Ascending aorta (tissue), 2 donors: ENCODE measurements at regions not wholly inside any gene's neighbourhood (a gene's known extent, or its start where the extent isn't known, plus 50 kb on each side); places are given as distances from the start of the nearest gene placed in this dataset.

Experiments
- DNase-seq, 2 donors: peaks; one replicate each; pipeline ENCODE4 v3.0.0-alpha.2; 2019; ENCODE audit warnings: low spot score in 2 of 2
- H3K27ac ChIP-seq, 2 donors: fragments of 200-600 bp; sonication (generic); one replicate each; pipeline ENCODE4 v1.5.1; 2016 to 2017; ENCODE audit warnings: mild to moderate bottlenecking in 1 of 2
- H3K27me3 ChIP-seq: fragments of 200-600 bp; sonication (generic); one replicate; pipeline ENCODE4 v1.5.1; 2017
- H3K36me3 ChIP-seq, 2 donors: fragments of 200-600 bp; sonication (generic); one replicate each; pipeline ENCODE4 v1.5.1; 2016
- H3K4me1 ChIP-seq, 2 donors: fragments of 200-600 bp; sonication (generic); one replicate each; pipeline ENCODE4 v1.5.1; 2016 to 2017; ENCODE audit warnings: mild to moderate bottlenecking in 1 of 2
- H3K4me3 ChIP-seq, 2 donors: fragments of 200-600 bp; sonication (generic); one replicate each; pipeline ENCODE4 v1.5.1; 2016 to 2017; ENCODE audit warnings: mild to moderate bottlenecking in 1 of 2
- H3K9me3 ChIP-seq, 2 donors: fragments of 200-600 bp; sonication (generic); one replicate each; pipeline ENCODE4 v1.5.1; 2016
- CTCF ChIP-seq, 3 experiments: fragments of 200-600 bp in 2 of 3; fragments of 450-650 bp in 1 of 3; sonication (generic) in 2 of 3; IDR thresholded peaks; one replicate each; pipeline ENCODE4 v1.5.1; 2016 to 2019; ENCODE audit warnings: antibody characterized with exemption in 3 of 3, mild to moderate bottlenecking in 1 of 3, moderate library complexity in 1 of 3
- intact Hi-C: fragments of 100-400 bp; cut with DNase I; formaldehyde crosslinking; loops from one replicate; pipeline ENCODE4 v1.15.1; 2023

DNA sequence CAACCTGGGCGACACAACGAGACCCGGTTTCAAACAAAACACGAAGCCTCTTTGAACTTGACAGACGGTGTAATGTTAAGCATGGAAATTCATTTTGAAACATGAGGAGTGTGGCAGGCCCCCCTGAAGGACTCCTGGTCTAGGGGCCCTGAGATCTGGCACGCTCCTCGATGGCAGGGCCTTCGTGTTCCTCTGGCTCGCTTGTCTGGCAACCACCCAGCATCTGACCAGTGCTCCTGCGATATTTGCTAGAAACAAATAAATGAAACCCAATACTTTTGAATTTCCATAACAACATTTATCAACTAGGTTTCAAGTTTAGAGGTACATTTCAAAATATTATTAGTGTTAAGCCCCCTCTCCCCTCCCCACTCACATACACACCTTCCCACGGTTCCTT, 193.0 kb downstream of the ERCC6L2 start:
- no peak for TF ChIP-seq CTCF (IDR thresholded peaks at IDR 0.05)
- no peak overlapping the region for H3K4me3 ChIP-seq
- H3K9me3 ChIP-seq, result no peaks in the 10 kb centered on the region
- no peaks in the 10 kb centered on the region for H3K36me3 ChIP-seq
- no peaks in the 10 kb centered on the region for H3K27me3 ChIP-seq
- H3K4me1 ChIP-seq, result peaks cover 0 to 13% of the 10 kb centered on the region in 2 donors
- no peak for DNase-seq
- no peak overlapping the region for H3K27ac ChIP-seq
- intact Hi-C loops, result no loop called here

DNA sequence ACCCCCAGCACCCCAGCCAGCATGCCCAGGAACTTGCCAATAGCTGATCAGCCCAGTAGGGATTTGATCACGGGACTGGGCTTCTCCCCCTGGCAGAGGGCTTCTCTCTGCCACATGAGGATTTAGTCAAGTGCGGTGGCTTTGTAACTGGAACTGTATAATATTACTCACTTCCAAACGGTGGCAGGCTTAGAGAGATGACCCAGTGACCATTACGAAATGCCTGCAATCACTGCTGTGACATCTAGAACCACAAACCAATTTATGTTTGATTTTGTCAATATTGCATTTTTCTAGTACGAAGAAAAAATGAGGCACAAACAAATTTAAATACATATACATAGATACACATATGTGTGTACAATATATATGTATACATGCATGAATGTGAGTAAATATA, 192.1 kb downstream of the ERCC6L2 start:
- peak overlapping the region in 1 of 2 donors; percentile 64 for H3K27ac ChIP-seq
- intact Hi-C loops, result no loop called here
- no peaks in the 10 kb centered on the region for H3K9me3 ChIP-seq

DNA sequence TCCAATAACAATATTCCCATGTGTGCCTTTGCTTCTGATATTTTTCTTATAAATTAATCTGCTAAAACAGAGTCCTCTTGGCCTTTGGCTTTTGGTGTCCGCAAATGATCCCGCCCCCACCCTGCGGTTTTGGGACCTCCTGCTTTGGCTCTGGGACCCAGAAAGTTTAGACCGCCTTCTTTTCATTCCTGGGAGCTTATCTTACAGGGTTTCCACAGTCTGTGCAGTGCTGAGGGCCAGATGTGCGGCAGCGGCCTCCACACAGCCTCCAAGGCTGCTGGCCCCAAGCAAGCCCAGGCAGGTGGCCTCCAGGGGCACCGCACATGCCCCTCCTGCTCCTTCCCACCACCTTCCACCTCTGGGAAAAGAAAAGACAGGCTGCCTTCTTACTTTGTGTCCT, 191.5 kb downstream of the ERCC6L2 start:
- DNase-seq, result no peak
- H3K4me1 ChIP-seq, result peaks cover 0 to 13% of the 10 kb centered on the region in 2 donors

More for the DNA sequence above, 192.1 kb downstream of the ERCC6L2 start:
- DNase-seq, result no peak
- no peak for TF ChIP-seq CTCF (IDR thresholded peaks at IDR 0.05)
- peaks cover 0 to 13% of the 10 kb centered on the region in 2 donors for H3K4me1 ChIP-seq
- H3K27me3 ChIP-seq, result no peaks in the 10 kb centered on the region
- no peak overlapping the region for H3K4me3 ChIP-seq
- H3K36me3 ChIP-seq, result no peaks in the 10 kb centered on the region

GRCh38 chr9:96065482-96066251, 190.2 kb downstream of the ERCC6L2 start:
- Histone ChIP-seq H3K36me3 (no peaks in the 10 kb centered on the region), H3K27ac (no peak overlapping the region), H3K4me1 (peaks cover 0 to 22% of the 10 kb centered on the region in 2 donors), H3K9me3 (no peaks in the 10 kb centered on the region), H3K4me3 (no peak overlapping the region), H3K27me3 (no peaks in the 10 kb centered on the region)
- intact Hi-C loops, result no loop called here
- no peak for TF ChIP-seq CTCF (IDR thresholded peaks at IDR 0.05)
- DNase-seq, result no peak

More for the DNA sequence above, 191.5 kb downstream of the ERCC6L2 start:
- no peaks in the 10 kb centered on the region for H3K36me3 ChIP-seq
- peak overlapping the region in 1 of 2 donors; percentile 64 for H3K27ac ChIP-seq
- TF ChIP-seq CTCF (IDR thresholded peaks at IDR 0.05), result no peak
- H3K4me3 ChIP-seq, result no peak overlapping the region
- no peaks in the 10 kb centered on the region for H3K27me3 ChIP-seq
- intact Hi-C loops, result no loop called here
- H3K9me3 ChIP-seq, result no peaks in the 10 kb centered on the region

GRCh38 chr9:96064826-96065481, 189.5 kb downstream of the ERCC6L2 start:
- Histone ChIP-seq H3K27ac (no peak overlapping the region), H3K27me3 (no peaks in the 10 kb centered on the region), H3K4me1 (peaks cover 0 to 22% of the 10 kb centered on the region in 2 donors), H3K9me3 (no peaks in the 10 kb centered on the region), H3K36me3 (no peaks in the 10 kb centered on the region), H3K4me3 (no peak overlapping the region)
- no peak for TF ChIP-seq CTCF (IDR thresholded peaks at IDR 0.05)
- intact Hi-C loops, result loop anchor here (5.0 kb wide), 3 partner anchors 38 to 338 kb away; no protein-coding TSS in a partner anchor
- no peak for DNase-seq
